CD14-positive monocyte (primary cell): ENCODE measurements at regions not wholly inside any gene's neighbourhood (a gene's known extent, or its start where the extent isn't known, plus 50 kb on each side); places are given as distances from the start of the nearest gene placed in this dataset.

Source experiments
- DNase-seq, 3 donors: peaks; one replicate each; pipeline ENCODE4 v3.0.0-alpha.2; 2011 to 2022
- H2AFZ ChIP-seq: 2 replicates; pipeline ENCODE4 v1.6.0; 2012; ENCODE audit warnings: mild to moderate bottlenecking, low read depth, low read length, inconsistent platforms; ENCODE audit not compliant: insufficient read depth, poor library complexity, severe bottlenecking
- H3K27ac ChIP-seq, 2 donors: 1 replicate in 1 of 2; 2 replicates in 1 of 2; pipeline ENCODE4 v1.5.1; 2012 to 2013; ENCODE audit warnings: low read length in 2 of 2, control low read depth in 1 of 2, inconsistent platforms in 1 of 2, low read depth in 1 of 2, mild to moderate bottlenecking in 1 of 2
- H3K27me3 ChIP-seq, 2 donors: one replicate each; pipeline versions ENCODE4 v1.6.0 to v1.6.1; 2011 to 2013; ENCODE audit warnings: low read length in 2 of 2; ENCODE audit not compliant: control insufficient read depth in 2 of 2, insufficient read depth in 2 of 2
- H3K36me3 ChIP-seq, 2 donors: replicated peaks in 1 of 2; 1 replicate in 1 of 2; 2 replicates in 1 of 2; pipeline versions ENCODE4 v1.5.1 to v1.6.1; 2012 to 2013; ENCODE audit warnings: low read length in 2 of 2, control low read depth in 1 of 2, inconsistent platforms in 1 of 2, mild to moderate bottlenecking in 1 of 2; ENCODE audit not compliant: insufficient read depth in 2 of 2, control insufficient read depth in 1 of 2
- H3K4me1 ChIP-seq, 2 donors: 1 replicate in 1 of 2; 2 replicates in 1 of 2; pipeline versions ENCODE4 v1.5.1 to v1.6.1; 2012 to 2013; ENCODE audit warnings: low read length in 2 of 2, control low read depth in 1 of 2, inconsistent platforms in 1 of 2, mild to moderate bottlenecking in 1 of 2, moderate library complexity in 1 of 2; ENCODE audit not compliant: insufficient read depth in 2 of 2, control insufficient read depth in 1 of 2
- H3K4me2 ChIP-seq: replicated peaks from 2 replicates; pipeline ENCODE3; 2012; ENCODE audit warnings: low read length, moderate library complexity, mild to moderate bottlenecking; ENCODE audit not compliant: poor library complexity, severe bottlenecking; ENCODE audit errors: extremely low read depth
- H3K4me3 ChIP-seq, 3 experiments: fragments of 200-600 bp in 1 of 3; sonication (generic) in 1 of 3; replicated peaks in 1 of 3; 1 replicate in 2 of 3; 2 replicates in 1 of 3; pipeline ENCODE4 v1.5.1; 2011 to 2013; ENCODE audit warnings: low read length in 3 of 3, mild to moderate bottlenecking in 3 of 3, control low read depth in 2 of 3, low read depth in 2 of 3, inconsistent platforms in 1 of 3, moderate library complexity in 1 of 3
- H3K79me2 ChIP-seq: 2 replicates; pipeline ENCODE4 v1.6.0; 2012; ENCODE audit warnings: mild to moderate bottlenecking, control low read depth, inconsistent platforms, low read length, moderate library complexity; ENCODE audit not compliant: insufficient read depth
- H3K9ac ChIP-seq: 2 replicates; pipeline ENCODE4 v1.6.0; 2017; ENCODE audit warnings: low read length, mild to moderate bottlenecking; ENCODE audit not compliant: insufficient read depth, poor library complexity, severe bottlenecking
- H3K9me3 ChIP-seq, 2 donors: replicated peaks in 1 of 2; 1 replicate in 1 of 2; 2 replicates in 1 of 2; pipeline versions ENCODE4 v1.5.1 to v1.6.1; 2012 to 2013; ENCODE audit warnings: low read length in 2 of 2, control low read depth in 1 of 2; ENCODE audit not compliant: control insufficient read depth in 1 of 2, insufficient read depth in 1 of 2
- H4K20me1 ChIP-seq: 2 replicates; pipeline ENCODE4 v1.6.0; 2012; ENCODE audit warnings: mild to moderate bottlenecking, low read length, control low read depth, moderate library complexity; ENCODE audit not compliant: insufficient read depth
- H3K27ac Mint-ChIP-seq, 7 donors: one replicate each; pipeline ENCODE4 v1.8.0; 2020; ENCODE audit warnings: mild to moderate bottlenecking in 7 of 7, mixed read lengths in 7 of 7, moderate library complexity in 6 of 7, inconsistent platforms in 2 of 7
- H3K27me3 Mint-ChIP-seq, 3 donors: one replicate each; pipeline ENCODE4 v1.8.0; 2021 to 2022; ENCODE audit warnings: low read depth in 3 of 3, mild to moderate bottlenecking in 3 of 3, mixed read lengths in 3 of 3, moderate library complexity in 3 of 3, inconsistent platforms in 1 of 3
- H3K36me3 Mint-ChIP-seq, 2 donors: one replicate each; pipeline ENCODE4 v1.8.0; 2020; ENCODE audit warnings: mixed read lengths in 2 of 2, inconsistent platforms in 1 of 2, mild to moderate bottlenecking in 1 of 2
- H3K4me1 Mint-ChIP-seq: one replicate; pipeline ENCODE4 v1.8.0; 2020; ENCODE audit warnings: mild to moderate bottlenecking, mixed read lengths
- H3K4me3 Mint-ChIP-seq, 2 donors: one replicate each; pipeline ENCODE4 v1.8.0; 2020; ENCODE audit warnings: mild to moderate bottlenecking in 2 of 2, mixed read lengths in 2 of 2, moderate library complexity in 1 of 2
- H3K9me3 Mint-ChIP-seq, 7 donors: one replicate each; pipeline ENCODE4 v1.8.0; 2020 to 2022; ENCODE audit warnings: mixed read lengths in 7 of 7, mild to moderate bottlenecking in 6 of 7, moderate library complexity in 6 of 7, inconsistent platforms in 2 of 7
- CTCF ChIP-seq: fragments of 200-600 bp; IDR thresholded peaks from one replicate; pipeline ENCODE4 v1.8.0; 2022; ENCODE audit warnings: antibody characterized with exemption, mild to moderate bottlenecking
- WGBS: methylation state at CpG from one replicate; pipeline ENCODE4 v1.1.5; 2013; ENCODE audit warnings: missing lambda C conversion rate; ENCODE audit not compliant: insufficient coverage; 5-methylcytosine and 5-hydroxymethylcytosine counted together
- intact Hi-C, 2 donors: fragments of 100-400 bp; cut with micrococcal nuclease; formaldehyde crosslinking; loops; one replicate each; pipeline versions ENCODE4 v1.15.0 to v1.15.1; 2023

- no peak for TF ChIP-seq CTCF
- no peak for DNase-seq
- no peaks in the 10 kb centered on the region for H3K9me3 ChIP-seq
- H2AFZ ChIP-seq: no peak overlapping the region
- H3K36me3 Mint-ChIP-seq: no peaks in the 10 kb centered on the region
- H3K27me3 Mint-ChIP-seq: peaks cover 0 to 3% (median 0%) of the 10 kb centered on the region in 3 donors
- H3K27me3 ChIP-seq: no peaks in the 10 kb centered on the region
- no peaks in the 10 kb centered on the region for H3K4me1 ChIP-seq
- no peaks in the 10 kb centered on the region for H3K36me3 ChIP-seq
- no peaks in the 10 kb centered on the region for H4K20me1 ChIP-seq
- H3K9me3 Mint-ChIP-seq: peaks cover 0 to 11% (median 5%) of the 10 kb centered on the region in 7 donors
- no peak overlapping the region for H3K9ac ChIP-seq
- WGBS: 100% methylated on average over 1 of the region's 2 CpGs
- no peak overlapping the region for H3K4me3 Mint-ChIP-seq
- peaks cover 5% of the 10 kb centered on the region for H3K4me1 Mint-ChIP-seq
- no peaks in the 10 kb centered on the region for H3K79me2 ChIP-seq
- H3K27ac ChIP-seq: no peak overlapping the region
- H3K4me2 ChIP-seq: no peak overlapping the region
- no peak overlapping the region for H3K27ac Mint-ChIP-seq
- intact Hi-C loops: no loop called here
- H3K4me3 ChIP-seq: no peak overlapping the region
Observed at GRCh38 chr18:29056800-29057199, 879.9 kb upstream of the CDH2 start.

- H3K4me1 Mint-ChIP-seq: no peaks in the 10 kb centered on the region
- H3K79me2 ChIP-seq: no peaks in the 10 kb centered on the region
- WGBS: no CpG with 5 or more reads among the region's 1 CpG
- H3K4me3 ChIP-seq: no peak overlapping the region
- peaks cover 0 to 1% (median 0%) of the 10 kb centered on the region in 3 donors for H3K27me3 Mint-ChIP-seq
- no peaks in the 10 kb centered on the region for H4K20me1 ChIP-seq
- H3K36me3 Mint-ChIP-seq: no peaks in the 10 kb centered on the region
- H2AFZ ChIP-seq: no peak overlapping the region
- H3K9ac ChIP-seq: no peak overlapping the region
- no peak overlapping the region for H3K4me3 Mint-ChIP-seq
- H3K27ac ChIP-seq: no peak overlapping the region
- peaks cover 0 to 2% of the 10 kb centered on the region in 2 donors for H3K9me3 ChIP-seq
- TF ChIP-seq CTCF: no peak
- no peaks in the 10 kb centered on the region for H3K27me3 ChIP-seq
- no peak for DNase-seq
- H3K9me3 Mint-ChIP-seq: peaks cover 2 to 15% (median 8%) of the 10 kb centered on the region in 7 donors
- H3K27ac Mint-ChIP-seq: no peak overlapping the region
- intact Hi-C loops: no loop called here
- no peaks in the 10 kb centered on the region for H3K4me1 ChIP-seq
- no peaks in the 10 kb centered on the region for H3K36me3 ChIP-seq
- no peak overlapping the region for H3K4me2 ChIP-seq
Observed at GRCh38 chr18:29041976-29042375, 865.0 kb upstream of the CDH2 start.
